ENCODE measurements at regions not wholly inside any gene's neighbourhood (a gene's known extent, or its start where the extent isn't known, plus 50 kb on each side); places are given as distances from the start of the nearest gene placed in this dataset.
"Not testable (repeated sequence)": the region's sequence is repeated elsewhere in the genome, so short reads cannot be mapped to it uniquely, and the experiment has no call there.

GRCh38 chr18:39622431-39622830, 2056.8 kb upstream of the CELF4 start:
- DNase-seq (ENCODE audit: extremely low read depth, low read depth, low spot score) = no peak

GRCh38 chr18:39620551-39621168, 2055.1 kb upstream of the CELF4 start:
- no peak for DNase-seq (ENCODE audit: extremely low read depth, low read depth, low spot score)

GRCh38 chr18:39618265-39619003, 2052.8 kb upstream of the CELF4 start:
- DNase-seq (ENCODE audit: extremely low read depth, low read depth, low spot score) = no peak

GRCh38 chr18:39611381-39612100, 2045.9 kb upstream of the CELF4 start:
- DNase-seq (ENCODE audit: extremely low read depth, low read depth, low spot score) = no peak

GRCh38 chr18:39607034-39607433, 2041.4 kb upstream of the CELF4 start:
- DNase-seq (ENCODE audit: extremely low read depth, low read depth, low spot score) = no peak

- no peak for DNase-seq (ENCODE audit: extremely low read depth, low read depth, low spot score)
Measured at GRCh38 chr18:39604836-39605235, 2039.2 kb upstream of the CELF4 start.

GRCh38 chr18:39602131-39602530, 2036.5 kb upstream of the CELF4 start:
- DNase-seq (ENCODE audit: extremely low read depth, low read depth, low spot score) = no peak

GRCh38 chr18:39600894-39601293, 2035.3 kb upstream of the CELF4 start:
- DNase-seq (ENCODE audit: extremely low read depth, low read depth, low spot score) = no peak

GRCh38 chr18:39599251-39599650, 2033.7 kb upstream of the CELF4 start:
- DNase-seq (ENCODE audit: extremely low read depth, low read depth, low spot score) = no peak

GRCh38 chr18:39596891-39597290, 2031.3 kb upstream of the CELF4 start:
- DNase-seq (ENCODE audit: extremely low read depth, low read depth, low spot score) = no peak

- no peak for DNase-seq (ENCODE audit: extremely low read depth, low read depth, low spot score)
Measured at GRCh38 chr18:39596221-39596620, 2030.6 kb upstream of the CELF4 start.

GRCh38 chr18:39594206-39594605, 2028.6 kb upstream of the CELF4 start:
- no peak for DNase-seq (ENCODE audit: extremely low read depth, low read depth, low spot score)

- DNase-seq (ENCODE audit: extremely low read depth, low read depth, low spot score) = no peak
Measured at GRCh38 chr18:39591649-39592048, 2026.1 kb upstream of the CELF4 start.

GRCh38 chr18:39589496-39589895, 2023.9 kb upstream of the CELF4 start:
- no peak for DNase-seq (ENCODE audit: extremely low read depth, low read depth, low spot score)

- no peak for DNase-seq (ENCODE audit: extremely low read depth, low read depth, low spot score)
Measured at GRCh38 chr18:39587586-39587985, 2022.0 kb upstream of the CELF4 start.

- no peak for DNase-seq (ENCODE audit: extremely low read depth, low read depth, low spot score)
Measured at GRCh38 chr18:39586741-39587140, 2021.1 kb upstream of the CELF4 start.

- no peak for DNase-seq (ENCODE audit: extremely low read depth, low read depth, low spot score)
Measured at GRCh38 chr18:39574897-39575296, 2009.3 kb upstream of the CELF4 start.

- DNase-seq (ENCODE audit: extremely low read depth, low read depth, low spot score) = peak; percentile 29
Measured at GRCh38 chr18:39571511-39571910, 2005.9 kb upstream of the CELF4 start.

- not testable (repeated sequence) for DNase-seq (ENCODE audit: extremely low read depth, low read depth, low spot score)
Measured at GRCh38 chr18:39565551-39566230, 2000.1 kb upstream of the CELF4 start.

- DNase-seq (ENCODE audit: extremely low read depth, low read depth, low spot score) = no peak
Measured at GRCh38 chr18:39564716-39565115, 1999.1 kb upstream of the CELF4 start.

- DNase-seq (ENCODE audit: extremely low read depth, low read depth, low spot score) = peak; percentile 89
Measured at GRCh38 chr18:39561126-39561525, 1995.5 kb upstream of the CELF4 start.

Data from glomerular endothelial cell (primary cell).